SHP77 treated with DMSO at 0.1 percent for 48 hours (cell line): ENCODE measurements at regions not wholly inside any gene's neighbourhood (a gene's known extent, or its start where the extent isn't known, plus 50 kb on each side); places are given as distances from the start of the nearest gene placed in this dataset.
"Not testable (repeated sequence)": the region's sequence is repeated elsewhere in the genome, so short reads cannot be mapped to it uniquely, and the experiment has no call there.

ENCODE experiments used
- DNase-seq: peaks from one replicate; lab custom pipeline; 2025; lab: John Stamatoyannopoulos, UW

- no peak for DNase-seq
These were observed 50.6 kb upstream of the COG2 start for GRCh38 chr1:230591678-230592077.

DNA sequence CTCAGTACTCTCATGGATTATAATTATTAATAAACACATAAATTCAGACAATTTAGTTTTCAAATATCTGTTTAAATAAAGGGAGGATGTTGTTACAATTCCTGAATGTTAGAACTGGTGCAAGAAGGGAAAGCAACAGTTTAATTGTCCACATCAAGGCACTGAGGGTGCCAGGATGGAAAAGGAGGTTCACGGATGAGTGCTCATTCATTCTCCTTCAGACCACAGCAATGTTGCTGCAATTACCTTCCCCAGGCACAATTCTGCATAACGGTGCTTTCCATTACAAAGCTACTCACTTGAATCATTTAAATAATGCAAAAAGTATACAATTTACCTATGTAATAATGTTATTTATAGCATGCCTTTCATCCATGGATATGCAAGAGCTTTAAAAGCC, 52.3 kb upstream of the COG2 start:
- no peak for DNase-seq

- DNase-seq: no peak
These were observed 53.9 kb upstream of the COG2 start for GRCh38 chr1:230588323-230588746.

DNA sequence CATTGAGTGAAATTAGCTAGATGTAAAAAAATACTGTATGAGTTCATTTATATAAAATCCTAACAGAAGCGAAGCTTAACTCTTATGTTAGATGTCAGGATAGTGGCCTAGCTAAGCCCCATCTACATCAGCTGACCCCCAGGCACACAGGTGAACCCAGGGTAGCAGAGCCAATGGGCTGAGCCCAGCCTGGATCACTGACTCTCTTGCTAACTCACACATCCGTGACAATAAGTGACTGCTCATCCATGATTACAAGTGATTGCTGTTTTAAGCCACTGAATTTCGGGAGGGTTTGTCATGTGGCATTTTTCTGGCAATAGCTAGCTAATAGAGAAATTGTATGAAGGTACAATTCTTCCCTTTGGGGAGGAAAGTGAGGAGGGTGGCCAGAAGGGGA, 55.2 kb upstream of the COG2 start:
- no peak for DNase-seq

DNA sequence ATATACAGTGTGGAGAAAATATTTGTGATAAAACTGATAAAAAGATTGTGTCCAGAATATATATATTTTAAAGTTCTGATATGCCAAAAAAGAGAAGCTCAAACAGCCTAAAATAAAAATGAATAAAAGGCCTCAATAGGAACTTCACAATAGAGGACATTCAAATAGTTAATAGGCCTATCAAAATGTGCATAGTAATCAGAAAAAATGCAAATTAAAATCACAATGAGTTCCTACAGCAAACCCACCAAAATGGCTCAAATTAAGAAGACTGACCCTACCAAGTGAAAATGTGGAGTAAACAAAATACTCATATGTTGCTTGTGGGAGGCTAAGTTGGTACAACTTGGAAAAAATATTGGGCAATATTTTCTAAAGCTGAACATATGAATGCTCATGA, 57.6 kb upstream of the COG2 start:
- DNase-seq: no peak

DNA sequence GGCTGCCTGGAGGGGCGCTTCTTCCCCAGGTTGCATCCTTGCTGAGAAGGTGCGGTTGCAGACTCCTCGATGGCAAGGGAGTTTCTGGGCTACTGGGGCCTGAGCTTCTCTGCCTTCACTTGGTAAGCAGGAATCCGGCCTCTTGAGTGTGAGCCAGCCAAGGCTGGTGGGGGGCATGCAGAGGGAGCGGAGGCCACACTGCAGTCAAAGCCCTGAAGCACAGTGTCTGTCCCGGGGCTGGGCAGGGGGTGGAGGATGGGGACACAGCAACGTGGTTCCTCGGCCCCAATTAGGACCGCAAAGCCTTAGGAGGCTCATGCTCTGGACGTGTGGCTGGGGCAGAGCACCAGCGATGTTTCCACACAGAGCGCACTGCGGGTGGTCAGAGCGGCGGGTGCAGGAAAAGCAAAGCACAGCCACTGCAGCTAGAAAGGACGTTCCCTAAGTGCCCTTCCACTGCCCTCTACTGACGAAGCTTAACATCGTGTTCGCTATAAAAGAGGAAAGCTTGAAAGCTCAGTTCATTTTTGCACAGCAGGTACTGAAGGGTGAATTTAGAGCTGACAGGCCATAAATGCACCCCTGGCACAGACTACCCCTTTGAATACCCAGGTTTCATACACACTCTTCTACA, 60.7 kb upstream of the COG2 start:
- peak; percentile 27 for DNase-seq

- no peak for DNase-seq
These were observed 63.7 kb upstream of the COG2 start for GRCh38 chr1:230578616-230579015.

DNA sequence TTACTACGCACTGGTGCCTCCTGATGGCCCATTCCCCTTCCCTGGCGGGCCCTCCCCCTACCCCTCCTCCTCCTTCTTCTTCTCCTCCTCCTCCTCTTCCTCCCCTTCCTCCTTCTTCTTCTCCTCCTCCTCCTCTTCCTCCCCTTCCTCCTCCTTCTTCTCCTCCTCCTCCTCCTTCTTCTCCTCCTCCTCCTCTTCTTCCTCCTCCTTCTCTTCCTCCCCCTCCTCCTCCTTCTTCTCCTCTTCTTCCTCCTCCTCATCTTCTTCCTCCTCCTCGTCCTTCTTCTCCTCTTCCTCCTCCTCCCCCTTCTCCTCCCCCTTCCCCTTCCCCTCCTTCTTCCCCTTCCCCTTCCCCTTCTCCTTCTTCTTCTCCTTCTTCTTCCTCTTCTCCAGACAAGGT, 64.7 kb upstream of the COG2 start:
- no peak for DNase-seq

- DNase-seq: no peak
These were observed 66.3 kb upstream of the COG2 start for GRCh38 chr1:230575886-230576500.

DNA sequence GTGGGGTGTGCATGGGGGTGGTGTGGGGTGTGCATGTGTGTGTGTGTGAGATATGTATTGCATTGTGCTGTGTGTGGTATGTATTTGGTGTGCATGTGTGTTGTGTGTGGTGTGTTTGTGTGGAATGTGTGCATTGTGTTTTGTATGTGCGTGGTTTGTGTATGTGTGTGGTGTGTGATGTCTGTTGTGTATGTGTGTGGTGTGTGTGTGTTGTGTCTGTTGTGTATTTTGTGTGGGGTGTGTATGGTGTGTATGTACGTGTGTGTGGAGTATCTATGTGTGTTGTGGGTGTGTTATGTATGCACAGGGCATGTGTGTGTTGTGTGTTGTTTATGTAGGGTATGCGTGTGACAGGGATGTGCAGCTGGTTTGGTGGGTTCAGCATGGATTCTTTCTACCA, 67.8 kb upstream of the COG2 start:
- no peak for DNase-seq

DNA sequence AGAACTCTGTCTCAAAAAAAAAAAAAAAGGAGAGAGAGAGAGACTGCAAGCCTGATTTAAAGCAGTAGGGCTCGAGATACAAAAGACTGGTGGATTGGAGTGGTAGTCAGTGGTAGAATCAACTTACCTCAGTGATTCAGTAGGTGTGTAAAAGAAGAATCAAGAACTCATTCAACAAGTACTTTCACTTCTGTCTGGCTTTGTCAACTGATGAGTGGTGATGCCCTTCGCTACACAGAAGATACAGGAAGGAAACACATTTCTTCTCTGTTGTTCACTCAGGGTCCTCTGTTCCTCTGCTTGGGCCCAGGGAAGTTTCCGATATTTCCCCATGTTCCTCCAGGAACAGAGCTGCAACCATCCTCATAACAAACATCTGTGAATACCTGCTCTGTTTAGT, 68.6 kb upstream of the COG2 start:
- DNase-seq: no peak

DNA sequence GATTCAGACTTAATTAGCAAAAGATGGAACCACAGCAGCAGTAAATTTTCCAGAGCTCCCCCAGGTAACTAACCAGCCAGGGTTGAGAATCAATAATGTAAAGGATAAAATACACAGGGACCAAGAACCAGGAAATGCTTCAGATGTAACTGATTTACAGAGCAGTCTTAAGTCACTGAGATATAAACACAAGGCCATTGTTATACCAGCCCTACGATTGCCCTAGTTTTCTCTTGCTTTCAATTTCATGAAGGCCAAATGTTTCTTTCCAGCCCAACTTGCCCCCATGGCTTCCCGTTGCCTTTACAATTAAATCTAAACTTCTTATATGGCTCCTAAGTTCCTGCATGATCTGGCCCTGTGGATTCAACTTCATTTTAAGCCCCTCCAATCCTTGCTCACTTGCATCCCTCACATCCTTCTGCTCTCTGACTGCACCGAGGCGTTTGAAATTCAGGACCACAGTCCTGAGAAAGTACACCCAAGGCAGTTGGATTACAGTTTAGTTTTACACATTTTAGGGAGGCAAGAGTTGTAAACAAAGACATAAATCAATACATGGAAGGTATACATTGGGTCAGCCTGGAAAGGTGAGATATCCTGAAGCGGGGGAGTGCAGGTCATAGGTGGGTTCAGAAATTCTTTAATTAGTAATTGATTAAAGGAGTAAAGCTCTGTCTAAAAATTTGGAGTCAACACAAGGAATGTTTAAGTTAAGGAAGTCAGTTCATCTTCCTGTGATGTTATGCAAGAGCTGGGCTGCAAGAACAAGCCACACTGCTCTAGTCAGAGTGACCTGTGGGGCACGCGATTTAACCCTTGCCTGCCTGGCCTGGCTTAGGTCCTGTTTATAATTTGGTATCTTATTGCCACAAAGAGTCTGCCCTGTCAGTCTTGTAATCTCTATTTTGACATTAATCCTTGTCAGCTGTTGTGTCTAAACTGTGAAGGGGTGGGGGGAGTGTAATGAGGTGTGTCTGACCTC, 69.9 kb upstream of the COG2 start:
- DNase-seq: no peak

DNA sequence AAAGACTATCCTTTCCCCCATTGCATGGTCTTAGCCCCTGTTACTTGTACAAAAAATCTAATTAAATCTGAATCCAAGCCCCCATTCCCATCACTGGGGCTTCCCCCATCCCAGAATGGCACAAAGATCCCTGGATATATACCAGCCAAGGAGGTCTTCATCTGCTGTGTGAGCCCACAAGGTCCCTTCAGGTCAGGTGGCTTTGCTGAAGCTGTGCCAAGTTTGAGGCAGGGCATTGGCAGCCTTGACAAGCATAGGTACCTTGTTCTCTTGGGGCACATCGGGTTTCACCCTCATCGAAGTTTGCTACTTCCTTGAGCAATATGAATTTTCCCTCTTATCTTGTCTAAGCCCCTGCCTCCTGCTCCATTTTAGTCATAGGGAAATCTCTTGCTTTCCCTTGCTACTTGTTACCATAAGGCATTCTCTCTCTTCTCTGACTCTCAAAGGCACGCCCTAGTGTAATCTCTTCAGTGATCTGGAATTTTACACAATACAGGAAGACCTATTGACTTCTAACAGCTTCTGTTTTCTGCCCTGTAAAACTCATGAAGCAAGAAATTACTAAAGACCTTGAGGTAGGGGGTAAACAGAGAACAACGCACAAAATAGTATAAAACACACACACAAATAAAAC, 71.4 kb upstream of the COG2 start:
- no peak for DNase-seq

- DNase-seq: no peak
These were observed 73.1 kb upstream of the COG2 start for GRCh38 chr1:230569201-230569600.

- DNase-seq: no peak
These were observed 73.6 kb upstream of the COG2 start for GRCh38 chr1:230568676-230569075.

DNA sequence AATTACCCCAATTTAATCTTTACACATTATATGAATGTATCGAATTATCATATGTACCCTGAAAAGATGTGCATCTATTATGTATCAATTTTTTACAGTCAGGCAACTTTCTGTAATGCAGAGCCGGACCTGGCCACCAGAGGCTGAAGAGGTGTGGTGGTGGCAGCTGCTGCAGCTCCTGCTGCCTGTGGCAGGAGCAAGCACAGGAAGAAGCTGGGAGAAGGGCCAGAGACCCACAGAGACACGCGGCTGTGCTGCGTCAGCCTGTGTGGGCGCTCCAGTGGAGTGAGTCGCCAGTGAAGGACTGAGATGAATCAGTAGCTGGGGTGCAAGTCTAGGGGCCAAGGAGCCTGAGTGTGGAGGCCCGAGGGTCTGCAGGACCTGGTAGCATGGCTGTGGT, 74.3 kb upstream of the COG2 start:
- DNase-seq: peak; percentile 62

GRCh38 chr1:230567221-230567575, 75.1 kb upstream of the COG2 start:
- no peak for DNase-seq

- DNase-seq: not testable (repeated sequence)
These were observed 75.6 kb upstream of the COG2 start for GRCh38 chr1:230566532-230567220.

GRCh38 chr1:230565141-230565540, 77.1 kb upstream of the COG2 start:
- no peak for DNase-seq

GRCh38 chr1:230563591-230563990, 78.7 kb upstream of the COG2 start:
- DNase-seq: no peak

GRCh38 chr1:230561570-230561969, 80.7 kb upstream of the COG2 start:
- no peak for DNase-seq

- DNase-seq: no peak
These were observed 84.0 kb upstream of the COG2 start for GRCh38 chr1:230558324-230558723.
